Coronary artery (tissue), 2 donors: ENCODE measurements at regions not wholly inside any gene's neighbourhood (a gene's known extent, or its start where the extent isn't known, plus 50 kb on each side); places are given as distances from the start of the nearest gene placed in this dataset.

ENCODE experiments used
- DNase-seq: peaks from one replicate; pipeline ENCODE4 v3.0.0-alpha.2; 2017; ENCODE audit warnings: low spot score
- H3K27ac ChIP-seq, 2 donors: fragments of 200-600 bp; sonication (generic); one replicate each; pipeline ENCODE4 v1.5.1; 2016 to 2019
- H3K4me3 ChIP-seq: fragments of 200-600 bp; sonication (generic); 2 replicates; pipeline ENCODE4 v1.5.1; 2016; ENCODE audit warnings: mild to moderate bottlenecking, moderate library complexity
- TF ChIP-seq, protein P1 (sequence below): fragments of 200-600 bp; sonication (generic); IDR thresholded peaks from one replicate; pipeline ENCODE4 v1.5.1; 2019; ENCODE audit warnings: antibody characterized with exemption

DNA sequence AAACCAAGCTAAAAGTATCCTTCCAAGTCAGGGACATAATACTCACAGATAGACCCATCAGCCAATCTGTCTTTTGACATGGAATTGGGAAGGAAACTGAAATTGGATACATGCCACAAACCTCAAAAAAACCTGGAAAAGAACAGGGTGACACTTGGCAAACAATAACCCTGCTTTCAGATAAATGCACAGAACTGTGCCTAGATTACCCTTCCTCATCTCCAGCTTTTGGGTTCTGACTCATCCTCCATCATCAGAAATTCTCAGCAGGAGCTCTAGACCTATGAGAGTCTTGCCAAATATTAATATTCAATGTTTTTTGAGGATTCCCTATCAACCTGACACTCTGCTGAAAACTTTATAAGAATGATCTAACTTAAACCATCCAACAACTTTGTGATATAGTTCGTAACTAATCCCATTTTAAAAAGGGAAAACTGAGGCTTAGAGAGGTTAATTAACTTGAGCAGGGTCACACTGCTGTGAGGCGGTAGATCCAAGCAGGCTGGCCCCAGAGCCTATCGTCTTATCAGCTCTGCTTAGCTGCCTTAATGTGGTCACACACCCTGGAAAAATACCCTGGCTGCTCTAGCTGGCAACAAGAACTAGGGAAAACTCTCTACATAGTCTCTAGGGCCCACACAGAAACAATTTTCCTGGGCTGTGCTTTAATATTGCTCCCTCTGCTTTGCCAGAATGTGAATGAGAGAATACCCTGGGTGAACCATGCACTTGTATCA is 157.0 kb upstream of the TRPC7 start:
- H3K4me3 ChIP-seq = no peak overlapping the region
- TF ChIP-seq, protein P1, sequence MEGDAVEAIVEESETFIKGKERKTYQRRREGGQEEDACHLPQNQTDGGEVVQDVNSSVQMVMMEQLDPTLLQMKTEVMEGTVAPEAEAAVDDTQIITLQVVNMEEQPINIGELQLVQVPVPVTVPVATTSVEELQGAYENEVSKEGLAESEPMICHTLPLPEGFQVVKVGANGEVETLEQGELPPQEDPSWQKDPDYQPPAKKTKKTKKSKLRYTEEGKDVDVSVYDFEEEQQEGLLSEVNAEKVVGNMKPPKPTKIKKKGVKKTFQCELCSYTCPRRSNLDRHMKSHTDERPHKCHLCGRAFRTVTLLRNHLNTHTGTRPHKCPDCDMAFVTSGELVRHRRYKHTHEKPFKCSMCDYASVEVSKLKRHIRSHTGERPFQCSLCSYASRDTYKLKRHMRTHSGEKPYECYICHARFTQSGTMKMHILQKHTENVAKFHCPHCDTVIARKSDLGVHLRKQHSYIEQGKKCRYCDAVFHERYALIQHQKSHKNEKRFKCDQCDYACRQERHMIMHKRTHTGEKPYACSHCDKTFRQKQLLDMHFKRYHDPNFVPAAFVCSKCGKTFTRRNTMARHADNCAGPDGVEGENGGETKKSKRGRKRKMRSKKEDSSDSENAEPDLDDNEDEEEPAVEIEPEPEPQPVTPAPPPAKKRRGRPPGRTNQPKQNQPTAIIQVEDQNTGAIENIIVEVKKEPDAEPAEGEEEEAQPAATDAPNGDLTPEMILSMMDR = no peak
- no peak for DNase-seq
- H3K27ac ChIP-seq = no peak overlapping the region

GRCh38 chr5:136521696-136522095 is 156.4 kb upstream of the TRPC7 start:
- TF ChIP-seq, protein P1 = no peak

GRCh38 chr5:136518814-136519213 is 153.5 kb upstream of the TRPC7 start:
- no peak for DNase-seq
- no peak overlapping the region for H3K27ac ChIP-seq
- no peak overlapping the region for H3K4me3 ChIP-seq
- TF ChIP-seq, protein P1 = no peak

More at GRCh38 chr5:136521696-136522095, 156.4 kb upstream of the TRPC7 start:
- no peak overlapping the region for H3K27ac ChIP-seq
- DNase-seq = no peak
- no peak overlapping the region for H3K4me3 ChIP-seq

GRCh38 chr5:136518174-136518573 is 152.8 kb upstream of the TRPC7 start:
- Histone ChIP-seq H3K4me3 (no peak overlapping the region), H3K27ac (no peak overlapping the region)
- TF ChIP-seq, protein P1 = no peak
- no peak for DNase-seq

- TF ChIP-seq, protein P1 = no peak
- no peak for DNase-seq
- Histone ChIP-seq H3K27ac (no peak overlapping the region), H3K4me3 (no peak overlapping the region)
Measured at GRCh38 chr5:136517755-136518154, 152.4 kb upstream of the TRPC7 start.

DNA sequence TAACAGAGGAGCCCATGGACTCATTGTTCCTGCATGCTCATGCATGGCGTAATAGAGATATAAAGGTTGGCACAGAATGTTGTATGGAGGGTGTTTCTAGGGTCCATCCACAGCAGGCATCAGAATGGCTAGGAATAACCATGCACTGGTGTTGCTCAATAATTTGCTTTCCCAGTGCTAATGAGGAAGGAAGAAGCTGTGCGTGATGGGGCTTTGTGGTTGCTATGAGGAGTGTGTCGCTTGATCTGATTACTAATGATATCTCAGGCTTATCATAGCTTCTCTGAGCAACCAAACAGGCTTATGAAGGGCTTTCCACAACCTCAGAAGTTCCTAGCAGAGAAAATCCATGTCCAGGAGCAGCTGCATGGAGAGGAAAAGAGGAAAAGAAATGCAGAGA is 151.3 kb upstream of the TRPC7 start:
- TF ChIP-seq, protein P1 = no peak

DNA sequence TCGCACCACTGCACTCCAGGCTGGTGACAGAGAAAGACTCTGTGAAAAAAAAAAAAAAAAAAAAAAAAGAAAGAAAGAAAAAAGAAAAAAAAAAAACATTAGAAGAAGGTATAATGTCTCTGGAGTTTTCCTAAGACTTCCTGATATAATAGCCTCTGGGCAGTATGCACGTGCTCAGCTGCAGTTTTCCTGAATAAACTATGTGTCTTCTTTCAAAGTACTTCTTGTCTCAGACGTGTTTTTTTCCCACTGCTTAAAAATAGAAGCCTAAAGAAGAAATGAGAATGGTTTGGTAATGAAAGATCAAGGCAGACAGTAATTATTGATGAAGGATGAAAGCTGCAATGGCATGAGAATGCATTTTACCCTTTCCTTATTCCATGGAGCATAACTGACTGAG is 148.1 kb upstream of the TRPC7 start:
- TF ChIP-seq, protein P1 = no peak
- DNase-seq = no peak
- H3K27ac ChIP-seq = no peak overlapping the region
- no peak overlapping the region for H3K4me3 ChIP-seq

More for the DNA sequence above, 151.3 kb upstream of the TRPC7 start:
- H3K27ac ChIP-seq = no peak overlapping the region
- DNase-seq = no peak
- H3K4me3 ChIP-seq = no peak overlapping the region
